ENCODE measurements at regions not wholly inside any gene's neighbourhood (a gene's known extent, or its start where the extent isn't known, plus 50 kb on each side); places are given as distances from the start of the nearest gene placed in this dataset.
A peak's percentile ranks its signal among the peaks of the same experiment; 100 is the strongest.

- H3K79me2 ChIP-seq (ENCODE audit: insufficient read depth, low read length) = no peaks in the 10 kb centered on the region
- H3K4me3 ChIP-seq (replicated peaks in 1 of 2; ENCODE audit: low read depth in 1 of 2, low read length in 2 of 2) = no peak overlapping the region
- H3K27me3 ChIP-seq (ENCODE audit: insufficient read depth, low read length) = no peaks in the 10 kb centered on the region
- no peaks in the 10 kb centered on the region for H4K20me1 ChIP-seq (ENCODE audit: insufficient read depth)
- H3K9ac ChIP-seq (ENCODE audit: low read length) = no peak overlapping the region
- ChIA-PET POLR2A (no interaction called here), CTCF (no interaction called here), RAD21 (ENCODE audit: low non-redundant PET in 1 of 2, low total read pairs in 2 of 2, uncharacterized antibody in 2 of 2, unreplicated experiment in 2 of 2) (no interaction called here)
- no peak for ATAC-seq
- peaks cover 13 to 44% of the 10 kb centered on the region in 2 experiments for H3K4me1 ChIP-seq (ENCODE audit: control insufficient read depth in 1 of 2, insufficient read depth in 2 of 2, low read length in 2 of 2)
- DNase-seq (ENCODE audit: low read depth, low spot score) = no peak
- intact Hi-C loops (cut with micrococcal nuclease) = loop anchor here (5.0 kb wide), 1 partner anchor 141 kb away; the partner anchor contains the start of gene ZMIZ1
- H3K36me3 ChIP-seq (ENCODE audit: control insufficient read depth in 1 of 2, insufficient read depth in 2 of 2, low read length in 2 of 2) = no peaks in the 10 kb centered on the region
- no peak overlapping the region for H3K4me2 ChIP-seq (ENCODE audit: low read length)
- no peak overlapping the region for H2AFZ ChIP-seq (ENCODE audit: low read depth, low read length, poor library complexity, severe bottlenecking)
- H3K9me2 ChIP-seq (ENCODE audit: insufficient read depth) = no peaks in the 10 kb centered on the region
- H3K9me3 ChIP-seq (ENCODE audit: control insufficient read depth in 1 of 2, insufficient read depth in 1 of 2, low read depth in 1 of 2, low read length in 2 of 2) = no peaks in the 10 kb centered on the region
- BruUV-seq (replicated peaks) = no TSS peak
- TF ChIP-seq, protein P1, sequence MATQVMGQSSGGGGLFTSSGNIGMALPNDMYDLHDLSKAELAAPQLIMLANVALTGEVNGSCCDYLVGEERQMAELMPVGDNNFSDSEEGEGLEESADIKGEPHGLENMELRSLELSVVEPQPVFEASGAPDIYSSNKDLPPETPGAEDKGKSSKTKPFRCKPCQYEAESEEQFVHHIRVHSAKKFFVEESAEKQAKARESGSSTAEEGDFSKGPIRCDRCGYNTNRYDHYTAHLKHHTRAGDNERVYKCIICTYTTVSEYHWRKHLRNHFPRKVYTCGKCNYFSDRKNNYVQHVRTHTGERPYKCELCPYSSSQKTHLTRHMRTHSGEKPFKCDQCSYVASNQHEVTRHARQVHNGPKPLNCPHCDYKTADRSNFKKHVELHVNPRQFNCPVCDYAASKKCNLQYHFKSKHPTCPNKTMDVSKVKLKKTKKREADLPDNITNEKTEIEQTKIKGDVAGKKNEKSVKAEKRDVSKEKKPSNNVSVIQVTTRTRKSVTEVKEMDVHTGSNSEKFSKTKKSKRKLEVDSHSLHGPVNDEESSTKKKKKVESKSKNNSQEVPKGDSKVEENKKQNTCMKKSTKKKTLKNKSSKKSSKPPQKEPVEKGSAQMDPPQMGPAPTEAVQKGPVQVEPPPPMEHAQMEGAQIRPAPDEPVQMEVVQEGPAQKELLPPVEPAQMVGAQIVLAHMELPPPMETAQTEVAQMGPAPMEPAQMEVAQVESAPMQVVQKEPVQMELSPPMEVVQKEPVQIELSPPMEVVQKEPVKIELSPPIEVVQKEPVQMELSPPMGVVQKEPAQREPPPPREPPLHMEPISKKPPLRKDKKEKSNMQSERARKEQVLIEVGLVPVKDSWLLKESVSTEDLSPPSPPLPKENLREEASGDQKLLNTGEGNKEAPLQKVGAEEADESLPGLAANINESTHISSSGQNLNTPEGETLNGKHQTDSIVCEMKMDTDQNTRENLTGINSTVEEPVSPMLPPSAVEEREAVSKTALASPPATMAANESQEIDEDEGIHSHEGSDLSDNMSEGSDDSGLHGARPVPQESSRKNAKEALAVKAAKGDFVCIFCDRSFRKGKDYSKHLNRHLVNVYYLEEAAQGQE (IDR thresholded peaks at IDR 0.05; ENCODE audit: low read depth) = no peak
- H3K27ac ChIP-seq (ENCODE audit: low read depth, low read length) = no peak overlapping the region
Observed at GRCh38 chr10:78925800-78926319, 142.9 kb upstream of the ZMIZ1 start.

DNA sequence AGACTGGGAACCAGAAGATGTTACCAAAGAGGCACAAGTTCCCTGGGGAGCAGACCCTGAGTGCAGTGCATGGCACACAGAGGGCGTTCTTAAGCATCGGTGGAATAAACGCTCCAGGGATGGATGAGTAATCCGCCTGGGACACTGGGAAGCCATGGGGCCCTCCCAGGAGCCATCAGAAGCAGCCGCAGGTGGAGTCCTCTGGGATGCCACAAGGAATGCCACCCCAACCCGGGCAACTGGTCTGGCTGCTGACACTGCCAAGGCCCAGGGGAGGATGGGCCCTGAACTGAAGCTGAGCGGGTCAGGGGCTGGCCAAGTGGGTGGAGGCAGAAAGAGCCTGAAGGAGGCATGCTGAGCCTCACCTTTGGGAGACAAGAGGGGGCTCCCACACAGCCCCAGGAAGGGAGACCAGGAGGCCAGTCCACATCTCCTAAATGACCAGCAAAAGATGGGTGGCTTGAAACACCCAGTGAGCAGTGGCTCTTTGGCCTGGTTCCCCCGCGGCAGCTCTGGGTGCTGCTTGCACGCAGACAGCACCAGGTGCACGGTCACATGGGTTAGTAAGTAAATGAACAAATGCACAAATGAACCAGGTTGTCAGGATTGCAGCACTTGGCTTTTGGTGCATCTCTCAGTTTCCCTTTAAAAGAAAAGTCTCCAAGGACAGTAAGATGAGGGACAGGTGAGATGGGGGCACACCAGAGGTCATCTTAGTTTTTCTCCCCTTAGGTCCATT is 141.3 kb upstream of the ZMIZ1 start:
- DNase-seq (ENCODE audit: low read depth, low spot score) = peak; percentile 68
- Histone ChIP-seq H2AFZ (ENCODE audit: low read depth, low read length, poor library complexity, severe bottlenecking) (peak overlapping the region; percentile 73), H3K36me3 (ENCODE audit: control insufficient read depth in 1 of 2, insufficient read depth in 2 of 2, low read length in 2 of 2) (no peaks in the 10 kb centered on the region), H3K4me2 (ENCODE audit: low read length) (peak overlapping the region; percentile 63), H3K4me3 (replicated peaks in 1 of 2; ENCODE audit: low read depth in 1 of 2, low read length in 2 of 2) (no peak overlapping the region), H3K4me1 (ENCODE audit: control insufficient read depth in 1 of 2, insufficient read depth in 2 of 2, low read length in 2 of 2) (peaks cover 22 to 59% of the 10 kb centered on the region in 2 experiments), H3K79me2 (ENCODE audit: insufficient read depth, low read length) (no peaks in the 10 kb centered on the region), H3K9me3 (ENCODE audit: control insufficient read depth in 1 of 2, insufficient read depth in 1 of 2, low read depth in 1 of 2, low read length in 2 of 2) (no peaks in the 10 kb centered on the region), H4K20me1 (ENCODE audit: insufficient read depth) (no peaks in the 10 kb centered on the region), H3K27ac (ENCODE audit: low read depth, low read length) (no peak overlapping the region), H3K27me3 (ENCODE audit: insufficient read depth, low read length) (no peaks in the 10 kb centered on the region), H3K9me2 (ENCODE audit: insufficient read depth) (no peaks in the 10 kb centered on the region), H3K9ac (ENCODE audit: low read length) (no peak overlapping the region)
- CTCF ChIA-PET = no interaction called here
- peak; percentile 92 for ATAC-seq
- intact Hi-C loops (cut with micrococcal nuclease) = loop anchor here (5.0 kb wide), 1 partner anchor 140 kb away; the partner anchor contains the start of gene ZMIZ1
- POLR2A ChIA-PET = no interaction called here
- RAD21 ChIA-PET (ENCODE audit: low non-redundant PET in 1 of 2, low total read pairs in 2 of 2, uncharacterized antibody in 2 of 2, unreplicated experiment in 2 of 2) = no interaction called here
- no TSS peak for BruUV-seq (replicated peaks)
- TF ChIP-seq CBX3 (IDR thresholded peaks at IDR 0.05; ENCODE audit: low read depth) = peak; percentile 68; the same call in 1 of the 2 replicates
- peak; percentile 55; the same call in 1 of the 2 replicates for TF ChIP-seq JUND (IDR thresholded peaks at IDR 0.05)
- peak; percentile 87 for TF ChIP-seq SP1 (IDR thresholded peaks at IDR 0.05; ENCODE audit: low read depth)
- peak in 1 of 3 experiments; percentile 11; a peak in 1 of 6 replicates for TF ChIP-seq CTCF (IDR thresholded peaks at IDR 0.05 in 2 of 3, conservative IDR thresholded peaks at IDR 0.05 in 1 of 3; ENCODE audit: borderline replicate concordance in 1 of 3, insufficient read depth in 1 of 3, low read depth in 2 of 3, low read length in 2 of 3)
- peak; percentile 61 for TF ChIP-seq YY1 (IDR thresholded peaks at IDR 0.05; ENCODE audit: extremely low read depth, insufficient replicate concordance, low read depth, low read length)
- TF ChIP-seq MAX (IDR thresholded peaks at IDR 0.05) = peak; percentile 46; the same call in 1 of the 2 replicates
- no peak for TF ChIP-seq CEBPB (IDR thresholded peaks at IDR 0.05; ENCODE audit: low read depth)
- peak; percentile 42 for TF ChIP-seq TCF7L2 (IDR thresholded peaks at IDR 0.05; ENCODE audit: borderline replicate concordance, extremely low read depth, insufficient read depth, insufficient read length)
- TF ChIP-seq RAD21 (IDR thresholded peaks at IDR 0.05; ENCODE audit: low read depth) = peak; percentile 61
- TF ChIP-seq FOSL1 (IDR thresholded peaks at IDR 0.05; ENCODE audit: low read depth) = peak; percentile 51
- TF ChIP-seq SIN3A (IDR thresholded peaks at IDR 0.05; ENCODE audit: low read depth) = peak; percentile 37; the same call in 1 of the 2 replicates
- TF ChIP-seq EZH2 (IDR thresholded peaks at IDR 0.05) = no peak

All from HCT116 (cell line).